GM12878 (cell line): ENCODE measurements at regions not wholly inside any gene's neighbourhood (a gene's known extent, or its start where the extent isn't known, plus 50 kb on each side); places are given as distances from the start of the nearest gene placed in this dataset.

Source experiments
- BRCA1 ChIP-seq: IDR thresholded peaks from 2 replicates; pipeline ENCODE4 v1.6.1; 2011; ENCODE audit warnings: low read depth, low read length, improper control_type of control experiment
- DPF2 ChIP-seq: fragments of 450-650 bp; IDR thresholded peaks from 2 replicates; pipeline ENCODE4 v1.6.1; 2017; ENCODE audit warnings: mild to moderate bottlenecking
- MAX ChIP-seq: IDR thresholded peaks from 2 replicates; pipeline ENCODE4 v1.6.1; 2012; ENCODE audit warnings: low read depth, low read length, improper control_type of control experiment
- PAX8 ChIP-seq: fragments of 450-650 bp; IDR thresholded peaks from 2 replicates; pipeline ENCODE4 v1.6.1; 2017; ENCODE audit warnings: mild to moderate bottlenecking, moderate library complexity
- RCOR1 ChIP-seq: conservative IDR thresholded peaks from 2 replicates; pipeline ENCODE4 v1.6.1; 2012; ENCODE audit warnings: low read depth, low read length, improper control_type of control experiment
- YY1 ChIP-seq: IDR thresholded peaks from 2 replicates; pipeline ENCODE4 v1.6.1; 2011; ENCODE audit warnings: low read depth, mild to moderate bottlenecking, low read length
- ZBTB33 ChIP-seq: fragments of 450-650 bp; IDR thresholded peaks from 2 replicates; pipeline ENCODE4 v1.6.1; 2017; ENCODE audit warnings: mild to moderate bottlenecking
- TF ChIP-seq, protein P1 (sequence below): fragments of 450-650 bp; conservative IDR thresholded peaks from 2 replicates; pipeline ENCODE4 v1.6.1; 2017; ENCODE audit warnings: mild to moderate bottlenecking, moderate library complexity

GRCh38 chrX:113492895-113493294, 652.3 kb upstream of the AMOT start:
- TF ChIP-seq RCOR1: no peak
- TF ChIP-seq MAX: no peak
- no peak for TF ChIP-seq DPF2
- no peak for TF ChIP-seq YY1
- TF ChIP-seq ZBTB33: no peak
- no peak for TF ChIP-seq BRCA1
- TF ChIP-seq, protein P1, sequence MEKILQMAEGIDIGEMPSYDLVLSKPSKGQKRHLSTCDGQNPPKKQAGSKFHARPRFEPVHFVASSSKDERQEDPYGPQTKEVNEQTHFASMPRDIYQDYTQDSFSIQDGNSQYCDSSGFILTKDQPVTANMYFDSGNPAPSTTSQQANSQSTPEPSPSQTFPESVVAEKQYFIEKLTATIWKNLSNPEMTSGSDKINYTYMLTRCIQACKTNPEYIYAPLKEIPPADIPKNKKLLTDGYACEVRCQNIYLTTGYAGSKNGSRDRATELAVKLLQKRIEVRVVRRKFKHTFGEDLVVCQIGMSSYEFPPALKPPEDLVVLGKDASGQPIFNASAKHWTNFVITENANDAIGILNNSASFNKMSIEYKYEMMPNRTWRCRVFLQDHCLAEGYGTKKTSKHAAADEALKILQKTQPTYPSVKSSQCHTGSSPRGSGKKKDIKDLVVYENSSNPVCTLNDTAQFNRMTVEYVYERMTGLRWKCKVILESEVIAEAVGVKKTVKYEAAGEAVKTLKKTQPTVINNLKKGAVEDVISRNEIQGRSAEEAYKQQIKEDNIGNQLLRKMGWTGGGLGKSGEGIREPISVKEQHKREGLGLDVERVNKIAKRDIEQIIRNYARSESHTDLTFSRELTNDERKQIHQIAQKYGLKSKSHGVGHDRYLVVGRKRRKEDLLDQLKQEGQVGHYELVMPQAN: no peak
- no peak for TF ChIP-seq PAX8
